Right lobe of liver (tissue), 6 donors: ENCODE measurements at regions not wholly inside any gene's neighbourhood (a gene's known extent, or its start where the extent isn't known, plus 50 kb on each side); places are given as distances from the start of the nearest gene placed in this dataset.

Experiments used
- ATAC-seq, 4 donors: fragments of 200-7000 bp; cut with Tn5 transposase; one replicate each; pipeline ENCODE4 v1.9.1; 2020; ENCODE audit warnings: mild to moderate bottlenecking in 4 of 4, moderate library complexity in 4 of 4
- DNase-seq, 3 donors: peaks; one replicate each; pipeline ENCODE4 v3.0.0-alpha.2; 2020
- H3K27ac ChIP-seq, 3 donors: fragments of 200-600 bp; one replicate each; pipeline ENCODE4 v1.8.0; 2022
- H3K27me3 ChIP-seq, 2 donors: fragments of 200-600 bp; one replicate each; pipeline ENCODE4 v1.8.0; 2022
- H3K36me3 ChIP-seq, 4 donors: fragments of 200-600 bp; sonication (generic) in 1 of 4; one replicate each; pipeline versions ENCODE4 v1.5.1 to v1.8.0; 2017 to 2022; ENCODE audit warnings: control low read depth in 1 of 4
- H3K4me1 ChIP-seq, 4 donors: fragments of 200-600 bp; sonication (generic) in 1 of 4; one replicate each; pipeline versions ENCODE4 v1.5.1 to v1.8.0; 2017 to 2022; ENCODE audit warnings: control low read depth in 1 of 4
- H3K4me3 ChIP-seq, 3 donors: fragments of 200-600 bp; one replicate each; pipeline ENCODE4 v1.8.0; 2022
- H3K9me3 ChIP-seq, 4 donors: fragments of 200-600 bp; sonication (generic) in 1 of 4; one replicate each; pipeline versions ENCODE4 v1.5.1 to v1.8.0; 2017 to 2022; ENCODE audit warnings: control low read depth in 1 of 4
- POLR2A ChIP-seq: fragments of 450-650 bp; IDR thresholded peaks from one replicate; pipeline ENCODE4 v1.6.1; 2017; ENCODE audit warnings: antibody characterized with exemption, mild to moderate bottlenecking
- WGBS: methylation state at CpG from one replicate; pipeline ENCODE4 v1.1.6; 2018; ENCODE audit warnings: low coverage, low lambda C conversion rate; ENCODE audit not compliant: insufficient coverage; ENCODE audit errors: missing lambda C conversion rate; 5-methylcytosine and 5-hydroxymethylcytosine counted together
- intact Hi-C, 2 donors: fragments of 100-400 bp; cut with DNase I; formaldehyde crosslinking; loops; one replicate each; pipeline versions ENCODE4 v1.11.2 to v1.14.1; 2022
- TF ChIP-seq, protein P1 (sequence below), 4 donors: fragments of 200-600 bp in 3 of 4; fragments of 450-650 bp in 1 of 4; IDR thresholded peaks; one replicate each; pipeline versions ENCODE4 v1.5.1 to v1.8.0; 2016 to 2022; ENCODE audit warnings: antibody characterized with exemption in 4 of 4, mild to moderate bottlenecking in 2 of 4
- donor health status: DM: no; HTN: yes; CAD: no.
- donor health status: DM: no; HTN: no; CAD: no.
- donor health status: DM: no; HTN: no; CAD: no.
- donor health status: DM: no; HTN: yes; CAD: no.
- donor health status: DM: no; HTN: yes; CAD: no.

DNA sequence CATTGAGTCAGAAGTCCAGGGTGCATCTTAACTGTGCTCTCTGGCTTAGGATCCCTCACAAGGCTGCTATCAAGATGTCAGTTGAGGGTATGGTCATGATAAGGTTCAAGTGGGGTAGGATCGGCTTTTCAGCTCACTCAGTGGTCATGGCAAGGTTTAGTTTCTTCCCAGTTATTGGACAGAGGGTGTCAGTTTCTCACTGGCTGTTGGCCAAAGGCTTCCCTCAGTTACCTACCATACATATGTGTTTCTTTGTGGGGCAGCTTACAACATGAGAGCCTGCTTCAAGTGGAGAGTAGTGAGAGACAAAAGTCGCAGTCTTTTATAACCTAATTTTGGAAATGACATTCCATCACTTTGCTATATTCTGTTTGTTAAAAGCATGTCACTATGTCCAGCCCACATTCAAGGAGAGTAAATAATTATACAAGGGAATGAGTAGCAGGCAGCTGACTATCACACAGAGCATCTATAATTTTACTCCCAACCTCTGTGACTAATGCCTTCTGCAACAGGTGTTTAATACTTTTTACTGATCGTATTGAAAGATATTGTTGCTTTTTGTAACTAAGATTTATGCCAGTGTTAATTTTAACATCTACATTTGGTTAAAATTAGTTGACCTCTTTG lies 572.8 kb upstream of the FBXO33 start:
- Histone ChIP-seq H3K4me1 (no peaks in the 10 kb centered on the region), H3K36me3 (no peaks in the 10 kb centered on the region), H3K27ac (no peak overlapping the region), H3K4me3 (no peak overlapping the region), H3K27me3 (no peaks in the 10 kb centered on the region), H3K9me3 (no peaks in the 10 kb centered on the region)
- WGBS: 53% methylated on average over 3 of the region's 3 CpGs
- intact Hi-C loops: no loop called here
- TF ChIP-seq POLR2A: no peak
- TF ChIP-seq, protein P1, sequence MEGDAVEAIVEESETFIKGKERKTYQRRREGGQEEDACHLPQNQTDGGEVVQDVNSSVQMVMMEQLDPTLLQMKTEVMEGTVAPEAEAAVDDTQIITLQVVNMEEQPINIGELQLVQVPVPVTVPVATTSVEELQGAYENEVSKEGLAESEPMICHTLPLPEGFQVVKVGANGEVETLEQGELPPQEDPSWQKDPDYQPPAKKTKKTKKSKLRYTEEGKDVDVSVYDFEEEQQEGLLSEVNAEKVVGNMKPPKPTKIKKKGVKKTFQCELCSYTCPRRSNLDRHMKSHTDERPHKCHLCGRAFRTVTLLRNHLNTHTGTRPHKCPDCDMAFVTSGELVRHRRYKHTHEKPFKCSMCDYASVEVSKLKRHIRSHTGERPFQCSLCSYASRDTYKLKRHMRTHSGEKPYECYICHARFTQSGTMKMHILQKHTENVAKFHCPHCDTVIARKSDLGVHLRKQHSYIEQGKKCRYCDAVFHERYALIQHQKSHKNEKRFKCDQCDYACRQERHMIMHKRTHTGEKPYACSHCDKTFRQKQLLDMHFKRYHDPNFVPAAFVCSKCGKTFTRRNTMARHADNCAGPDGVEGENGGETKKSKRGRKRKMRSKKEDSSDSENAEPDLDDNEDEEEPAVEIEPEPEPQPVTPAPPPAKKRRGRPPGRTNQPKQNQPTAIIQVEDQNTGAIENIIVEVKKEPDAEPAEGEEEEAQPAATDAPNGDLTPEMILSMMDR (IDR thresholded peaks at IDR 0.05): no peak
- ATAC-seq (no peak), DNase-seq (no peak)

GRCh38 chr14:40003773-40004172 lies 571.5 kb upstream of the FBXO33 start:
- Histone ChIP-seq H3K27ac (no peak overlapping the region), H3K36me3 (no peaks in the 10 kb centered on the region), H3K4me1 (no peaks in the 10 kb centered on the region), H3K4me3 (no peak overlapping the region), H3K27me3 (no peaks in the 10 kb centered on the region), H3K9me3 (no peaks in the 10 kb centered on the region)
- TF ChIP-seq, protein P1 (IDR thresholded peaks at IDR 0.05): no peak
- TF ChIP-seq POLR2A: no peak
- ATAC-seq (no peak), DNase-seq (no peak)
- intact Hi-C loops: no loop called here
- WGBS: 42% methylated on average over 5 of the region's 5 CpGs

GRCh38 chr14:39998854-39999253 lies 566.6 kb upstream of the FBXO33 start:
- H3K9me3 ChIP-seq: no peaks in the 10 kb centered on the region
- WGBS: 62% methylated on average over 6 of the region's 6 CpGs
- no peaks in the 10 kb centered on the region for H3K27me3 ChIP-seq
- no peak overlapping the region for H3K27ac ChIP-seq
- DNase-seq (no peak), ATAC-seq (no peak)
- H3K36me3 ChIP-seq: no peaks in the 10 kb centered on the region
- TF ChIP-seq, protein P1 (IDR thresholded peaks at IDR 0.05): no peak
- no peak for TF ChIP-seq POLR2A
- no peaks in the 10 kb centered on the region for H3K4me1 ChIP-seq
- intact Hi-C loops: no loop called here
- no peak overlapping the region for H3K4me3 ChIP-seq

DNA sequence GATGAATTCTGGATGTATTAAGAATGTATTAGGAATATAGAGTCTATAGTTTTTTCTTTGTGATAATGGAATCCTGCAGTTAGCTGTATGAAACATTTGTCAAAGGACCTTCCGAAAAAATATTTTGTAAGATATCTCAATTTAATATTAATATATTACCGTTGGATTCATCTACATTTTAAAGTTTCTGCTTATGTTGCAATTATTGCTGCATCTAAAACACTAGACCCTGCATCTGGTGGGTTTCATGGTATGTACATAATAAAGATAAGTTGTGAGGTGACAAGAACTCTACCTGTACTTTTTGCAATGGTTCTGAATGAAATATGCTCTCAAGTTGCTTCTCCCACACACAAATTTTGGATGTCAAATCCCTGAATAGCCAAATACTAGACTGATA lies 565.9 kb upstream of the FBXO33 start:
- H3K27ac ChIP-seq: no peak overlapping the region
- intact Hi-C loops: no loop called here
- ATAC-seq: no peak
- no peaks in the 10 kb centered on the region for H3K9me3 ChIP-seq
- 86% methylated on average over 2 of the region's 2 CpGs for WGBS
- no peaks in the 10 kb centered on the region for H3K36me3 ChIP-seq
- TF ChIP-seq, protein P1 (IDR thresholded peaks at IDR 0.05): no peak
- no peak for TF ChIP-seq POLR2A
- no peaks in the 10 kb centered on the region for H3K27me3 ChIP-seq
- H3K4me3 ChIP-seq: no peak overlapping the region
- no peak for DNase-seq
- no peaks in the 10 kb centered on the region for H3K4me1 ChIP-seq

DNA sequence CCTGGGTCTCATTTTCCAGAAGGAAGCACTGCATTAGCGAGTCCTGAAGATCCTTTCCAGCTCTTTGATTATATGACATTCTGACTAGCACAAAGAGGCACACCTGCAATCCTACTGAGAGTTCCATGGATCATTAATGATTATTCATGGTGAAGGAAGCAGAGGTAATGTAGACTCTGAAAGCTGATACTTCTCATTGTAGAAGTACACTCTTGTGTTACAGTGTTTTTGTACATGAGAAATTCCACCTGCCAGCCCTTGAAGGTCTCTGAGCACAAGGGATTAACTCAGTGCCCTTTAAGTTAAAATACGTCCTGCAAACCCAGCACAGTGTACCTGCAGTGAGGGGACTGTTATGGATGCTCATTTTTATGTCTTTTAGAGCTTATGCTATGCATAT lies 558.8 kb upstream of the FBXO33 start:
- no peaks in the 10 kb centered on the region for H3K36me3 ChIP-seq
- ATAC-seq: no peak
- TF ChIP-seq, protein P1 (IDR thresholded peaks at IDR 0.05): no peak
- no peak for TF ChIP-seq POLR2A
- WGBS: 49% methylated on average over 2 of the region's 2 CpGs
- H3K27me3 ChIP-seq: no peaks in the 10 kb centered on the region
- intact Hi-C loops: no loop called here
- no peak overlapping the region for H3K27ac ChIP-seq
- H3K9me3 ChIP-seq: no peaks in the 10 kb centered on the region
- DNase-seq: no peak
- no peak overlapping the region for H3K4me3 ChIP-seq
- H3K4me1 ChIP-seq: no peaks in the 10 kb centered on the region
